Mammary epithelial cell (primary cell): ENCODE measurements at regions not wholly inside any gene's neighbourhood (a gene's known extent, or its start where the extent isn't known, plus 50 kb on each side); places are given as distances from the start of the nearest gene placed in this dataset.

Source experiments
- CTCF ChIP-seq, 2 donors: IDR thresholded peaks in 1 of 2; conservative IDR thresholded peaks in 1 of 2; 2 replicates each; pipeline ENCODE4 v1.5.1; 2011 to 2012; ENCODE audit warnings: inconsistent platforms in 2 of 2, low read length in 2 of 2, mild to moderate bottlenecking in 2 of 2, control low read depth in 1 of 2, low read depth in 1 of 2; ENCODE audit not compliant: insufficient read depth in 1 of 2; ENCODE audit errors: extremely low read depth in 1 of 2
- EZH2 ChIP-seq: IDR thresholded peaks from 2 replicates; pipeline ENCODE4 v1.6.1; 2012; ENCODE audit warnings: low read length, inconsistent platforms, borderline replicate concordance

GRCh38 chr16:6375465-6376075 lies 957.1 kb upstream of the RBFOX1 start:
- TF ChIP-seq CTCF (conservative IDR thresholded peaks at IDR 0.05 in 1 of 2, IDR thresholded peaks at IDR 0.05 in 1 of 2; ENCODE audit: extremely low read depth in 1 of 2, insufficient read depth in 1 of 2, low read depth in 1 of 2, low read length in 2 of 2) (no peak), EZH2 (no peak)
